ENCODE measurements at regions not wholly inside any gene's neighbourhood (a gene's known extent, or its start where the extent isn't known, plus 50 kb on each side); places are given as distances from the start of the nearest gene placed in this dataset.

DNA sequence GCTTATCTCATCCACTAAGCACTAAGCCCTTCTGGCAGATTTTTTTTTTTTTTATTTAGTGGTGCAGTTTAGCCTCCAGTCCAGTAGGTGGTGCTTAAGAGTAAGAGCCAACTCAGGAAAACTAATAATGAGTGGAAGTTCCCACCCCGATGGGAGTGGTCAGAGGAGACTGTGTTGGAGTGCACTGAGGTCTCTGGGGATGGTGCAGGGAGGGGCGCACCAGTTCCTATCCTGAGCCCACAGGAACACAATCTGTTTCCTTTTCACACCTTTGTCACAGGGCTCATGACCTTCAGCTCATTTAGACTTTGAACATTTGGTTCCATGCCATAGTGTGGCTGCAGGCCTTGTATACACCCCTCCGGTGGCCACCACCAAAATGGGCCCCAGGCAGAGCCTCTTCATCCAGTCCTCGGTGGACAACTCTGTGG is 367.4 kb downstream of the SPRY2 start:
- H3K9me3 ChIP-seq (ENCODE audit: control insufficient read depth, insufficient read depth, low read length): peaks cover 6% of the 10 kb centered on the region; the same call in 1 of the 2 replicates
- TF ChIP-seq, protein P1, sequence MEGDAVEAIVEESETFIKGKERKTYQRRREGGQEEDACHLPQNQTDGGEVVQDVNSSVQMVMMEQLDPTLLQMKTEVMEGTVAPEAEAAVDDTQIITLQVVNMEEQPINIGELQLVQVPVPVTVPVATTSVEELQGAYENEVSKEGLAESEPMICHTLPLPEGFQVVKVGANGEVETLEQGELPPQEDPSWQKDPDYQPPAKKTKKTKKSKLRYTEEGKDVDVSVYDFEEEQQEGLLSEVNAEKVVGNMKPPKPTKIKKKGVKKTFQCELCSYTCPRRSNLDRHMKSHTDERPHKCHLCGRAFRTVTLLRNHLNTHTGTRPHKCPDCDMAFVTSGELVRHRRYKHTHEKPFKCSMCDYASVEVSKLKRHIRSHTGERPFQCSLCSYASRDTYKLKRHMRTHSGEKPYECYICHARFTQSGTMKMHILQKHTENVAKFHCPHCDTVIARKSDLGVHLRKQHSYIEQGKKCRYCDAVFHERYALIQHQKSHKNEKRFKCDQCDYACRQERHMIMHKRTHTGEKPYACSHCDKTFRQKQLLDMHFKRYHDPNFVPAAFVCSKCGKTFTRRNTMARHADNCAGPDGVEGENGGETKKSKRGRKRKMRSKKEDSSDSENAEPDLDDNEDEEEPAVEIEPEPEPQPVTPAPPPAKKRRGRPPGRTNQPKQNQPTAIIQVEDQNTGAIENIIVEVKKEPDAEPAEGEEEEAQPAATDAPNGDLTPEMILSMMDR (IDR thresholded peaks at IDR 0.05; ENCODE audit: low read depth, low read length): peak; percentile 49
- ChIA-PET POLR2A (no interaction called here), CTCF (interaction anchor here (0.7 to 1.9 kb wide), 9 partner anchors 8 to 443 kb away, joined by 3 to 8 read pairs (median 3); no protein-coding TSS in a partner anchor)
- no peaks in the 10 kb centered on the region for H3K27me3 ChIP-seq (ENCODE audit: control insufficient read depth, insufficient read depth, low read length)
- H3K27ac ChIP-seq (ENCODE audit: low read depth, low read length): no peak overlapping the region
- H3K4me3 ChIP-seq (ENCODE audit: low read depth, low read length): no peak overlapping the region
- no peak for DNase-seq (ENCODE audit: low read depth, low spot score)

DNA sequence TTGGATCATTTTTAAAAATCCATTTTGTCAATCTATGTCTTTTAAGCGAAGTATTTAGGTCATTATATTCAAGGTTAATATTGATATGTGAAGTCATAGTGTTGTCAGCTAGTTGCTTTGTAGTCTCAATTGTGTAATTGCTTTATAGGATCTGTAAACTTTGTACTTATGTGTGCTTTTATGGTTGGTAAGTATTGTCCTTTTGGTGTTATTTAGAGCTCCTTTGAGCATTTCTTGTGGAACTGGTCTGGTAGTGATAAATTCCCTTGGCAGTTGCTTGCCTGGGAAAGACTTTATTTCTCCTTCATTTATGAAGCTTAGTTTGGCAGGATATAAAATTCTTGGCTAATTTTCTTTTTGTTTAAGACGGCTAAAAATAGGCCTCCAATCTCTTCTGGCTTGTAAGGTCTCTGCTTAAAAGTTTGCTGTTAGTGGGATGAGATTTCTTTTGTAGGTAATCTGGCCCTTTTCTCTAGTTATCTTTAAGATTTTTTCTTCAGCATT is 368.8 kb downstream of the SPRY2 start:
- CTCF ChIA-PET: interaction anchor here (1.4 kb wide), 2 partner anchors 16 to 27 kb away, joined by 3 to 5 read pairs; no protein-coding TSS in a partner anchor
- Histone ChIP-seq H3K27ac (ENCODE audit: low read depth, low read length) (no peak overlapping the region), H3K9me3 (ENCODE audit: control insufficient read depth, insufficient read depth, low read length) (peaks cover 6% of the 10 kb centered on the region; the same call in 1 of the 2 replicates), H3K27me3 (ENCODE audit: control insufficient read depth, insufficient read depth, low read length) (no peaks in the 10 kb centered on the region), H3K4me3 (ENCODE audit: low read depth, low read length) (no peak overlapping the region)
- no peak for DNase-seq (ENCODE audit: low read depth, low spot score)
- POLR2A ChIA-PET: no interaction called here
- TF ChIP-seq, protein P1 (IDR thresholded peaks at IDR 0.05; ENCODE audit: low read depth, low read length): no peak

DNA sequence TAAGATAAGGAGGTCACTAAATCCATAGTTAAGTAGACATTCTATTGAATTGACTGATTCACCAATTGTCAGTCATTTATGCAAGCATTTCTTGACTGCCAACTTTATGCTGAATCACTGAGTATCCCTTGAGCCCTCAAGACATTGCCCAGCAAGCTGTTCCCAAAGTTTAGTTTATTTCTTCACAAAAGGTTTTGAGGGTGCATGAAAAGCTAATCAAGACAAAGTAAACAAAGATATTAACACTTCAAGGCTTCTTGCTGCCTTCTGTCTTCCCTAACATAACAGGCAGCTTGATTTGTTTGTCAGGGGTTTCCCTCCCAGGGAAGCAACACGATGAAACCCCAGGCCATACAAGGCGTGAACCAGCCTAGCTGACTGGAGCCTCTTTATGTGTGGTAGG is 374.4 kb downstream of the SPRY2 start:
- Histone ChIP-seq H3K4me3 (ENCODE audit: low read depth, low read length) (no peak overlapping the region), H3K9me3 (ENCODE audit: control insufficient read depth, insufficient read depth, low read length) (no peaks in the 10 kb centered on the region), H3K27me3 (ENCODE audit: control insufficient read depth, insufficient read depth, low read length) (no peaks in the 10 kb centered on the region), H3K27ac (ENCODE audit: low read depth, low read length) (no peak overlapping the region)
- no peak for DNase-seq (ENCODE audit: low read depth, low spot score)
- ChIA-PET CTCF (interaction anchor here (1.3 to 2.4 kb wide), 2 partner anchors 287 to 376 kb away, joined by 5 to 8 read pairs; no protein-coding TSS in a partner anchor), POLR2A (no interaction called here)
- TF ChIP-seq, protein P1 (IDR thresholded peaks at IDR 0.05; ENCODE audit: low read depth, low read length): no peak

DNA sequence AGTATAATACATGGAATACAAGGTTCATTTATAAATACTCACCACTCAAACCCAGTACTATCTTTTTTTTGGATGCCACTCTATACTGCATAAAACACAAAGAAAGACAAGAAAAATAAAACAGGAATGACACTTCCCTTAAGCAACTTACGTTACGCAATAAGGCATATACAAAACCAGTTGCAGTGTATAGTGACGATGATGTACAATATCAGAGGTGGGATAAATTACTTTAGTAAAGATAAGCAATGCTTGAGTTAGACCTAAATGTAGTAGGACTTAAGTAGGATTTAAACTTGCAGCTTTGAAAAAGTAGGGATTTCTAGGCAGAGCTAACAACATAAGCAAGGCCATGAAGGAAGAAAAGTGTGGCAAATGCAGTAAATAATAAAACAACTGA is 374.9 kb downstream of the SPRY2 start:
- H3K27me3 ChIP-seq (ENCODE audit: control insufficient read depth, insufficient read depth, low read length): no peaks in the 10 kb centered on the region
- no peak overlapping the region for H3K4me3 ChIP-seq (ENCODE audit: low read depth, low read length)
- H3K27ac ChIP-seq (ENCODE audit: low read depth, low read length): no peak overlapping the region
- DNase-seq (ENCODE audit: low read depth, low spot score): no peak
- H3K9me3 ChIP-seq (ENCODE audit: control insufficient read depth, insufficient read depth, low read length): no peaks in the 10 kb centered on the region
- POLR2A ChIA-PET: no interaction called here
- TF ChIP-seq, protein P1 (IDR thresholded peaks at IDR 0.05; ENCODE audit: low read depth, low read length): no peak
- CTCF ChIA-PET: interaction anchor here (1.3 to 2.4 kb wide), 2 partner anchors 286 to 377 kb away, joined by 5 to 8 read pairs; no protein-coding TSS in a partner anchor

DNA sequence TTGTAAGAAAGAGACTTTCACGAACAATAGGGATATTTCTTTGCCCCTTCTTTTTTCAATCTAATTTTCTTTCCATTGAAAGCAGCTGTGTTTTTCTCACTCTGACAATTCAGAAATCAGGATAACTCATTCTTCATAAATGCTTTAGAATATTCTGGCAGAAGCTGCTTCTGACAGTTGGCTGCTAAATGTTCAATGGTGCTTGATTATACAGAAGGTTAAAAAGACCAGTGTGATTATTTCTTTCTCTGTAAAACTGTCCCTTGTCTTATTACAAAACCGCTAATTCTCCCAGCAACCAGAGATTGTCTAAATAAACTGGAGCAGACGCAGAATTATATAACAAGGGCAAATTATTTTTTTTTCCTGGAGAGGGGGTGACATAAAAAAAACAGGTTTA is 394.4 kb downstream of the SPRY2 start:
- Histone ChIP-seq H3K4me3 (ENCODE audit: low read depth, low read length) (no peak overlapping the region), H3K9me3 (ENCODE audit: control insufficient read depth, insufficient read depth, low read length) (no peaks in the 10 kb centered on the region), H3K27ac (ENCODE audit: low read depth, low read length) (no peak overlapping the region), H3K27me3 (ENCODE audit: control insufficient read depth, insufficient read depth, low read length) (no peaks in the 10 kb centered on the region)
- no peak for DNase-seq (ENCODE audit: low read depth, low spot score)
- POLR2A ChIA-PET: no interaction called here
- CTCF ChIA-PET: no interaction called here
- TF ChIP-seq, protein P1 (IDR thresholded peaks at IDR 0.05; ENCODE audit: low read depth, low read length): no peak

Data from AG04450 (cell line).